ENCODE measurements at regions not wholly inside any gene's neighbourhood (a gene's known extent, or its start where the extent isn't known, plus 50 kb on each side); places are given as distances from the start of the nearest gene placed in this dataset.

DNA sequence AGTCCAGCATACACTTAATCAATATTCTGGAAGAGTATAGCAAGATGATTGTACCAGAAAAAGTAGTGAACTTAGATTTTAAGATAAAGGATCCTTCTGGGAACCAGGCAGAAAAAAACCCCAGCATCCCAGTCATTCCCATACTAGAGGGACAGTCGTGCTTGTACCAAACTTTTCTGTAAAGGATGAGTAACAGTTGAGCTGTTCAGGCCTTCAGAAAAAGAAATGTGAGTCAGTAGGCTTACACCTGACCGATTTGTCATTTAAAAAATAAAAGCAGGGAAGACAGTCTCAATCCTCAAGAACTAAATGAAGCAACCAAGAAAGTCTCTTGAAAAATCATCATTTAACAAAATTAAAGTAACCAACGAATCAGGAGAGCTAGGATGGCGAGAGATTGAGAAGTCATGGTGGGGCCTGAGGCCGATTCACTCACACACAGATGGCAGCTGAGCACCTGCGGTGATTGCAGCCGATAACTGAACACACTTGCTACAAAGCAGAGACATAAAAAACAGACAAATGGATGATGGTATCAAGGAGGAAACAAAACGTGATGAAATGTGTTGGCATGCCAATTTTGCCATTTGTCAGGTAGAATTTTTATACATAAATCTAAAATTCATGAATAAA lies 170.0 kb upstream of the ALKAL2 start:
- TF ChIP-seq POLR2AphosphoS5 (IDR thresholded peaks at IDR 0.05) (no peak), POLR2A (IDR thresholded peaks at IDR 0.05) (no peak)
- TF ChIP-seq, protein P1, sequence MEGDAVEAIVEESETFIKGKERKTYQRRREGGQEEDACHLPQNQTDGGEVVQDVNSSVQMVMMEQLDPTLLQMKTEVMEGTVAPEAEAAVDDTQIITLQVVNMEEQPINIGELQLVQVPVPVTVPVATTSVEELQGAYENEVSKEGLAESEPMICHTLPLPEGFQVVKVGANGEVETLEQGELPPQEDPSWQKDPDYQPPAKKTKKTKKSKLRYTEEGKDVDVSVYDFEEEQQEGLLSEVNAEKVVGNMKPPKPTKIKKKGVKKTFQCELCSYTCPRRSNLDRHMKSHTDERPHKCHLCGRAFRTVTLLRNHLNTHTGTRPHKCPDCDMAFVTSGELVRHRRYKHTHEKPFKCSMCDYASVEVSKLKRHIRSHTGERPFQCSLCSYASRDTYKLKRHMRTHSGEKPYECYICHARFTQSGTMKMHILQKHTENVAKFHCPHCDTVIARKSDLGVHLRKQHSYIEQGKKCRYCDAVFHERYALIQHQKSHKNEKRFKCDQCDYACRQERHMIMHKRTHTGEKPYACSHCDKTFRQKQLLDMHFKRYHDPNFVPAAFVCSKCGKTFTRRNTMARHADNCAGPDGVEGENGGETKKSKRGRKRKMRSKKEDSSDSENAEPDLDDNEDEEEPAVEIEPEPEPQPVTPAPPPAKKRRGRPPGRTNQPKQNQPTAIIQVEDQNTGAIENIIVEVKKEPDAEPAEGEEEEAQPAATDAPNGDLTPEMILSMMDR (IDR thresholded peaks at IDR 0.05) = no peak

Measured in upper lobe of left lung (tissue), 4 donors.